Peyer's patch (tissue), 4 donors: ENCODE measurements at regions not wholly inside any gene's neighbourhood (a gene's known extent, or its start where the extent isn't known, plus 50 kb on each side); places are given as distances from the start of the nearest gene placed in this dataset.

Experiments used
- CTCF ChIP-seq, 6 experiments: fragments of 450-650 bp in 4 of 6; fragments of 200-600 bp in 2 of 6; sonication (generic) in 1 of 6; IDR thresholded peaks; one replicate each; pipeline ENCODE4 v1.5.1; 2017 to 2019; ENCODE audit warnings: antibody characterized with exemption in 6 of 6, mild to moderate bottlenecking in 3 of 6, moderate library complexity in 1 of 6
- POLR2A ChIP-seq, 2 donors: fragments of 450-650 bp; IDR thresholded peaks; one replicate each; pipeline ENCODE4 v1.5.1; 2017; ENCODE audit warnings: antibody characterized with exemption in 2 of 2, mild to moderate bottlenecking in 2 of 2, moderate library complexity in 2 of 2

- no peak for TF ChIP-seq CTCF (IDR thresholded peaks at IDR 0.05)
- no peak for TF ChIP-seq POLR2A (IDR thresholded peaks at IDR 0.05)
Observed at GRCh38 chr3:188993181-188993580, 178.6 kb upstream of the TPRG1 start.
